Upper lobe of left lung (tissue), 4 donors: ENCODE measurements at regions not wholly inside any gene's neighbourhood (a gene's known extent, or its start where the extent isn't known, plus 50 kb on each side); places are given as distances from the start of the nearest gene placed in this dataset.
"Not testable (repeated sequence)": the region's sequence is repeated elsewhere in the genome, so short reads cannot be mapped to it uniquely, and the experiment has no call there.

Experiments
- CTCF ChIP-seq, 6 experiments: fragments of 450-650 bp in 4 of 6; fragments of 200-600 bp in 2 of 6; sonication (generic) in 2 of 6; IDR thresholded peaks; one replicate each; pipeline ENCODE4 v1.5.1; 2016 to 2019; ENCODE audit warnings: antibody characterized with exemption in 6 of 6
- EP300 ChIP-seq, 4 donors: sonication (generic); formaldehyde crosslinking; IDR thresholded peaks; one replicate each; pipeline ENCODE4 v1.5.1; 2017; ENCODE audit warnings: antibody characterized with exemption in 4 of 4, control low read depth in 2 of 4

- not testable (repeated sequence) for TF ChIP-seq CTCF, EP300 (IDR thresholded peaks at IDR 0.05)
Measured at GRCh38 chr22:48497743-48498520, 1329.7 kb downstream of the BRD1 start.
